Neural progenitor cell (in vitro differentiated cells): ENCODE measurements at regions not wholly inside any gene's neighbourhood (a gene's known extent, or its start where the extent isn't known, plus 50 kb on each side); places are given as distances from the start of the nearest gene placed in this dataset.

ENCODE experiments used
- DNase-seq: peaks from one replicate; pipeline ENCODE4 v3.0.0-alpha.2; 2016; ENCODE audit warnings: low spot score
- H2AFZ ChIP-seq: fragments of 200-600 bp; sonication (generic); replicated peaks from 2 replicates; pipeline ENCODE4 v1.6.1; 2016; ENCODE audit warnings: antibody characterized with exemption
- H3F3A ChIP-seq: fragments of 200-600 bp; sonication (generic); 2 replicates; pipeline ENCODE4 v1.6.1; 2016; ENCODE audit warnings: antibody characterized with exemption, low read depth
- H3K27ac ChIP-seq: fragments of 200-600 bp; sonication (generic); 2 replicates; pipeline ENCODE4 v1.5.1; 2016; ENCODE audit warnings: mild to moderate bottlenecking
- H3K27me3 ChIP-seq: fragments of 200-600 bp; sonication (generic); 2 replicates; pipeline ENCODE4 v1.6.1; 2016; ENCODE audit warnings: mild to moderate bottlenecking, moderate library complexity
- H3K36me3 ChIP-seq: fragments of 200-600 bp; sonication (generic); 2 replicates; pipeline ENCODE4 v1.5.1; 2016
- H3K4me1 ChIP-seq: fragments of 200-600 bp; sonication (generic); 2 replicates; pipeline ENCODE4 v1.6.1; 2016; ENCODE audit warnings: mixed run types
- H3K4me2 ChIP-seq: fragments of 200-600 bp; sonication (generic); 2 replicates; pipeline ENCODE4 v1.6.1; 2016
- H3K4me3 ChIP-seq: fragments of 200-600 bp; sonication (generic); 2 replicates; pipeline ENCODE4 v1.5.1; 2016
- H3K79me2 ChIP-seq: fragments of 200-600 bp; sonication (generic); 2 replicates; pipeline ENCODE4 v1.6.1; 2016; ENCODE audit warnings: low read depth
- H3K9ac ChIP-seq: fragments of 200-600 bp; sonication (generic); 2 replicates; pipeline ENCODE4 v1.6.1; 2016
- H3K9me3 ChIP-seq: fragments of 200-600 bp; sonication (generic); 2 replicates; pipeline ENCODE4 v1.5.1; 2016; ENCODE audit warnings: low read depth
- H4K20me1 ChIP-seq: fragments of 200-600 bp; sonication (generic); 2 replicates; pipeline ENCODE4 v1.6.1; 2016; ENCODE audit warnings: low read depth
- H3K27ac Mint-ChIP-seq: 3 replicates; pipeline ENCODE4 v1.8.0; 2021; ENCODE audit warnings: mixed read lengths
- H3K27me3 Mint-ChIP-seq: 2 replicates; pipeline ENCODE4 v1.8.0; 2022; ENCODE audit warnings: low read depth, mild to moderate bottlenecking, inconsistent platforms, moderate library complexity, mixed read lengths; ENCODE audit not compliant: insufficient read depth
- H3K36me3 Mint-ChIP-seq: 3 replicates; pipeline ENCODE4 v1.8.0; 2021; ENCODE audit warnings: mixed read lengths
- H3K4me1 Mint-ChIP-seq: 3 replicates; pipeline ENCODE4 v1.8.0; 2021; ENCODE audit warnings: mixed read lengths
- H3K4me3 Mint-ChIP-seq: 3 replicates; pipeline ENCODE4 v1.8.0; 2021; ENCODE audit warnings: mild to moderate bottlenecking, moderate library complexity, mixed read lengths
- H3K9me3 Mint-ChIP-seq: 3 replicates; pipeline ENCODE4 v1.8.0; 2020; ENCODE audit warnings: mixed read lengths
- EZH2 ChIP-seq: fragments of 200-600 bp; sonication (generic); IDR thresholded peaks from 2 replicates; pipeline ENCODE4 v1.6.1; 2017; ENCODE audit warnings: antibody characterized with exemption, mild to moderate bottlenecking, moderate library complexity
- EZH2phosphoT487 ChIP-seq: fragments of 200-600 bp; sonication (generic); IDR thresholded peaks from 2 replicates; pipeline ENCODE4 v1.6.1; 2017; ENCODE audit warnings: antibody characterized with exemption
- TF ChIP-seq, protein P1 (sequence below): fragments of 200-600 bp; sonication (generic); IDR thresholded peaks from 2 replicates; pipeline ENCODE4 v1.5.1; 2017; ENCODE audit warnings: antibody characterized with exemption, mild to moderate bottlenecking

- Histone ChIP-seq H3K9me3 (no peaks in the 10 kb centered on the region), H4K20me1 (no peaks in the 10 kb centered on the region), H3K27me3 (no peaks in the 10 kb centered on the region), H3K9ac (no peak overlapping the region), H2AFZ (no peak overlapping the region), H3K27ac (no peak overlapping the region), H3K4me1 (no peaks in the 10 kb centered on the region), H3K79me2 (no peaks in the 10 kb centered on the region), H3K4me2 (no peak overlapping the region), H3K4me3 (no peak overlapping the region), H3K36me3 (no peaks in the 10 kb centered on the region), H3F3A (no peaks in the 10 kb centered on the region)
- Mint-ChIP-seq H3K4me3 (no peak overlapping the region), H3K9me3 (no peaks in the 10 kb centered on the region), H3K36me3 (no peaks in the 10 kb centered on the region), H3K27me3 (no peaks in the 10 kb centered on the region), H3K27ac (no peak overlapping the region), H3K4me1 (peaks cover 9% of the 10 kb centered on the region)
- no peak for DNase-seq
- TF ChIP-seq EZH2phosphoT487 (no peak), EZH2 (no peak)
- TF ChIP-seq, protein P1, sequence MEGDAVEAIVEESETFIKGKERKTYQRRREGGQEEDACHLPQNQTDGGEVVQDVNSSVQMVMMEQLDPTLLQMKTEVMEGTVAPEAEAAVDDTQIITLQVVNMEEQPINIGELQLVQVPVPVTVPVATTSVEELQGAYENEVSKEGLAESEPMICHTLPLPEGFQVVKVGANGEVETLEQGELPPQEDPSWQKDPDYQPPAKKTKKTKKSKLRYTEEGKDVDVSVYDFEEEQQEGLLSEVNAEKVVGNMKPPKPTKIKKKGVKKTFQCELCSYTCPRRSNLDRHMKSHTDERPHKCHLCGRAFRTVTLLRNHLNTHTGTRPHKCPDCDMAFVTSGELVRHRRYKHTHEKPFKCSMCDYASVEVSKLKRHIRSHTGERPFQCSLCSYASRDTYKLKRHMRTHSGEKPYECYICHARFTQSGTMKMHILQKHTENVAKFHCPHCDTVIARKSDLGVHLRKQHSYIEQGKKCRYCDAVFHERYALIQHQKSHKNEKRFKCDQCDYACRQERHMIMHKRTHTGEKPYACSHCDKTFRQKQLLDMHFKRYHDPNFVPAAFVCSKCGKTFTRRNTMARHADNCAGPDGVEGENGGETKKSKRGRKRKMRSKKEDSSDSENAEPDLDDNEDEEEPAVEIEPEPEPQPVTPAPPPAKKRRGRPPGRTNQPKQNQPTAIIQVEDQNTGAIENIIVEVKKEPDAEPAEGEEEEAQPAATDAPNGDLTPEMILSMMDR = no peak
These were observed 241.4 kb upstream of the JUN start for GRCh38 chr1:59025201-59025600.

GRCh38 chr1:59025898-59026426, 242.1 kb upstream of the JUN start:
- DNase-seq = no peak
- no peak overlapping the region for H3K27ac Mint-ChIP-seq
- no peak overlapping the region for H3K27ac ChIP-seq
- H3K9me3 Mint-ChIP-seq = no peaks in the 10 kb centered on the region
- no peak overlapping the region for H3K4me3 ChIP-seq
- no peaks in the 10 kb centered on the region for H3K27me3 Mint-ChIP-seq
- H3K27me3 ChIP-seq = no peaks in the 10 kb centered on the region
- no peaks in the 10 kb centered on the region for H3K36me3 ChIP-seq
- H3K4me1 ChIP-seq = no peaks in the 10 kb centered on the region
- TF ChIP-seq, protein P1 = no peak
- no peak for TF ChIP-seq EZH2phosphoT487
- TF ChIP-seq EZH2 = no peak
- no peak overlapping the region for H3K9ac ChIP-seq
- H3K4me3 Mint-ChIP-seq = no peak overlapping the region
- H4K20me1 ChIP-seq = no peaks in the 10 kb centered on the region
- H3F3A ChIP-seq = no peaks in the 10 kb centered on the region
- H3K79me2 ChIP-seq = no peaks in the 10 kb centered on the region
- peaks cover 9% of the 10 kb centered on the region for H3K4me1 Mint-ChIP-seq
- H3K9me3 ChIP-seq = no peaks in the 10 kb centered on the region
- H3K36me3 Mint-ChIP-seq = no peaks in the 10 kb centered on the region
- no peak overlapping the region for H3K4me2 ChIP-seq
- H2AFZ ChIP-seq = no peak overlapping the region

- H3K27me3 ChIP-seq = no peaks in the 10 kb centered on the region
These were observed 242.7 kb upstream of the JUN start for GRCh38 chr1:59026472-59026948.

More at GRCh38 chr1:59026472-59026948, 242.7 kb upstream of the JUN start:
- H3K27ac Mint-ChIP-seq = peak overlapping the region; percentile 21
- no peaks in the 10 kb centered on the region for H3K36me3 Mint-ChIP-seq
- peaks cover 2% of the 10 kb centered on the region for H3K27me3 Mint-ChIP-seq
- H3K4me1 Mint-ChIP-seq = peaks cover 9% of the 10 kb centered on the region
- Histone ChIP-seq H3K4me3 (no peak overlapping the region), H3K79me2 (no peaks in the 10 kb centered on the region), H2AFZ (no peak overlapping the region), H3K9me3 (no peaks in the 10 kb centered on the region), H3K27ac (no peak overlapping the region), H3K9ac (no peak overlapping the region), H4K20me1 (no peaks in the 10 kb centered on the region), H3K4me1 (no peaks in the 10 kb centered on the region), H3F3A (no peaks in the 10 kb centered on the region), H3K36me3 (no peaks in the 10 kb centered on the region), H3K4me2 (no peak overlapping the region)
- no peak overlapping the region for H3K4me3 Mint-ChIP-seq
- no peak for DNase-seq
- TF ChIP-seq EZH2 (no peak), EZH2phosphoT487 (no peak)
- TF ChIP-seq, protein P1 = no peak
- no peaks in the 10 kb centered on the region for H3K9me3 Mint-ChIP-seq
